ENCODE measurements at regions not wholly inside any gene's neighbourhood (a gene's known extent, or its start where the extent isn't known, plus 50 kb on each side); places are given as distances from the start of the nearest gene placed in this dataset.
"Not testable (repeated sequence)": the region's sequence is repeated elsewhere in the genome, so short reads cannot be mapped to it uniquely, and the experiment has no call there.

- no peak for FAIRE-seq
Measured at GRCh38 chr13:63851526-63851925, 2435.9 kb upstream of the PCDH20 start.

GRCh38 chr13:63843766-63844699 lies 2428.4 kb upstream of the PCDH20 start:
- FAIRE-seq = no peak

- no peak for FAIRE-seq
Measured at GRCh38 chr13:63842102-63842501, 2426.5 kb upstream of the PCDH20 start.

GRCh38 chr13:63840551-63841421 lies 2425.1 kb upstream of the PCDH20 start:
- no peak for FAIRE-seq

GRCh38 chr13:63838366-63839110 lies 2422.9 kb upstream of the PCDH20 start:
- FAIRE-seq = no peak

GRCh38 chr13:63837701-63838100 lies 2422.1 kb upstream of the PCDH20 start:
- FAIRE-seq = not testable (repeated sequence)

- not testable (repeated sequence) for FAIRE-seq
Measured at GRCh38 chr13:63829609-63830008, 2414.0 kb upstream of the PCDH20 start.

- FAIRE-seq = not testable (repeated sequence)
Measured at GRCh38 chr13:63821785-63822184, 2406.1 kb upstream of the PCDH20 start.

GRCh38 chr13:63811428-63812004 lies 2395.9 kb upstream of the PCDH20 start:
- FAIRE-seq = not testable (repeated sequence)

- not testable (repeated sequence) for FAIRE-seq
Measured at GRCh38 chr13:63791134-63791533, 2375.5 kb upstream of the PCDH20 start.

- no peak for FAIRE-seq
Measured at GRCh38 chr13:63774133-63774532, 2358.5 kb upstream of the PCDH20 start.

- no peak for FAIRE-seq
Measured at GRCh38 chr13:63773476-63773875, 2357.8 kb upstream of the PCDH20 start.

- not testable (repeated sequence) for FAIRE-seq
Measured at GRCh38 chr13:63757683-63758082, 2342.0 kb upstream of the PCDH20 start.

- FAIRE-seq = not testable (repeated sequence)
Measured at GRCh38 chr13:63749857-63750256, 2334.2 kb upstream of the PCDH20 start.

GRCh38 chr13:63741814-63742101 lies 2326.1 kb upstream of the PCDH20 start:
- FAIRE-seq = not testable (repeated sequence)

- no peak for FAIRE-seq
Measured at GRCh38 chr13:63741029-63741813, 2325.6 kb upstream of the PCDH20 start.

- FAIRE-seq = not testable (repeated sequence)
Measured at GRCh38 chr13:63739112-63739735, 2323.6 kb upstream of the PCDH20 start.

GRCh38 chr13:63737418-63737817 lies 2321.8 kb upstream of the PCDH20 start:
- FAIRE-seq = no peak

- no peak for FAIRE-seq
Measured at GRCh38 chr13:63731896-63732295, 2316.2 kb upstream of the PCDH20 start.

- not testable (repeated sequence) for FAIRE-seq
Measured at GRCh38 chr13:63712159-63712558, 2296.5 kb upstream of the PCDH20 start.

GRCh38 chr13:63706751-63707150 lies 2291.1 kb upstream of the PCDH20 start:
- no peak for FAIRE-seq

All from colon (tissue), 2 donors.